ENCODE measurements at regions not wholly inside any gene's neighbourhood (a gene's known extent, or its start where the extent isn't known, plus 50 kb on each side); places are given as distances from the start of the nearest gene placed in this dataset.
"Not testable (repeated sequence)": the region's sequence is repeated elsewhere in the genome, so short reads cannot be mapped to it uniquely, and the experiment has no call there.

GRCh38 chr9:85136507-85136906, 467.0 kb downstream of the NTRK2 start:
- intact Hi-C loops (cut with DNase I) = no loop called here
- DNase-seq (ENCODE audit: low spot score) = no peak

DNA sequence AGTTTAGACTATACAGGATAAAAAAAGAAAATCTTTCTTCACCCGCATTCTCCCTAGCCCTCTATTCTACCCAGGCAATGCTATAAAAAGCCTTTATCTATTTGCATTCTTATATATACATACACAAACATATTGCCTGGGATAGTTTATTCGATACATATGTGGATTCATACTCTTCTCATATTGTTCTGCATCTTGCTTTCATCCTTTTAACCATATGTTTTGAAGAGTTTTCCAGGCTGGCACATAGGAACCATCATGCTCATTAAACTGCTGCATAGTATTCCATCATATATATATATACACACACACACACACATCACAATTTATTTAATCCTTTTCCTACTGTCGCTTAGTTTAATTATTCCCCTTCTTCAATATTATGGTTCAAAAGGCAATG, 461.2 kb downstream of the NTRK2 start:
- DNase-seq (ENCODE audit: low spot score) = no peak
- intact Hi-C loops (cut with DNase I) = no loop called here

DNA sequence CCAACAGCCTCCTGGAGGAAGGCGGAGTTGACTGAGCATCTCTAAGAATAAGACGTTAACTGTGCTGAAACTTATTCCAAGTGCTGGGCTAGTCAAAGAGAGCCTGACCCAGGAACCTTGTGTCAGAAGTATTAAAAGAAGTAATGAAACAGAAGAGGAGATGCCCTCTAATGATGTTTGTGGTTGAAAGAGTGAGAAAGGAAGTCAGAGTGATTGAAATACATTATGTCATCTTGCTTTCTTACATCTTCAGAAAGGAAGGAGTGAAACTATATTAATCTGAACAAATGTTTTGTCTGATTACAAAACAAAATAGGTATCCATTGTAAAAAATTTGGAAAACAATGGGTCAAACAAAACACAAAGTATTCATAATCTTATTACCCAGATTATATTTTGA, 460.7 kb downstream of the NTRK2 start:
- intact Hi-C loops (cut with DNase I) = no loop called here
- DNase-seq (ENCODE audit: low spot score) = no peak

DNA sequence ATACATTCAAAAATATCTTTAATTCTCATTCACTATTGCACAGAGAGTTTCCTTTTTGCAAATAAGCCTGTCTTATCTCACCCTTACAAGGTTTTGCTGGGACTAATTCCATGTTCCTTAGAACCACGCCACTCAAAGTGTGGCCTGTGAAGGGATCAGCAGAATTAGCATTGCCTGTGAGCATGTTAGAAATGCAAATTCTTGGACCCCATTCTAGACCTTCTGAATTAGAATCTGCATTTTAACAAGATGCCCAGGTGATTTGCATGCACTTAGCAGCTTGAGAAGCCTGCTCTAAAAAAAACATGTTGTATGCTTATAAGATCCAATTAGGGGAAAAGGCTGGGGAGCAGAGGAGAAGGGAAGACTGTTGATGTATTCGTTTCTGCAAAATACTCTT, 460.0 kb downstream of the NTRK2 start:
- intact Hi-C loops (cut with DNase I) = no loop called here
- no peak for DNase-seq (ENCODE audit: low spot score)

DNA sequence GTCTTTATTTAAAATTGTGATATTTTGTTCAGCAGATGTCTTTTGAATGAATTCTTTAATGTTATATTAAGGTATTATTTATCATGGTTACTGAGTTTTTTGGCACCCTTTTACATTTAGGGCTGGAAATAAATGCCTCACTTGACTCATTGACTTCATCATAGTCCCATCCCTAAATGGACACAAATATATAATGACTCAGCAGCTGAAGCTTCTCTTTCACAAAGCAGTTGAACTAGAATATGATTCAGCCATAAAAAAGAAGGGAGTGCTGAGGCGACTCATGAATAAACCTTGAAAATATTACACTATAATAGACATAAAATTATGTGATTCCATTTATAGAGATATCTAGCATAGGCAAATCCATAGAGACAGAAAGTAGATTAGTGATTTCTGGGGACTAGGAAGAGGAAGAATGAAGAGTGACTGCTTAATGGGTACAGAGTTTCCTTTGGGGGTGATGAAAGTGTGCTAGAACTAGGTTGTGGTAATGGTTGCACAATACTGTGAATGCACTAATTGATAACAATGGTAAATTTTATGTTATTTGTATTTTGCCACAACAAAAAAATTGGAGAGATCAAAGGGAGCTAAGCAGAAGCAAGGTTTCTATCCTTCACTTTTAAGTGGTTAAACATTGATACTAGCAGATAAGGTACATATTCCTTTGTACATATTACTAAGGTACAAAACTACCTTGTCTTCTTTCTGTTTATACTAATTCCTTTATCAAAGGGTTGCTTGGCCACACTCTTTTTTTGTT, 449.6 kb downstream of the NTRK2 start:
- intact Hi-C loops (cut with DNase I) = no loop called here
- no peak for DNase-seq (ENCODE audit: low spot score)

GRCh38 chr9:85117831-85118230, 448.3 kb downstream of the NTRK2 start:
- DNase-seq (ENCODE audit: low spot score) = no peak
- intact Hi-C loops (cut with DNase I) = no loop called here

- no peak for DNase-seq (ENCODE audit: low spot score)
- intact Hi-C loops (cut with DNase I) = no loop called here
These were observed 445.9 kb downstream of the NTRK2 start for GRCh38 chr9:85115473-85115872.

DNA sequence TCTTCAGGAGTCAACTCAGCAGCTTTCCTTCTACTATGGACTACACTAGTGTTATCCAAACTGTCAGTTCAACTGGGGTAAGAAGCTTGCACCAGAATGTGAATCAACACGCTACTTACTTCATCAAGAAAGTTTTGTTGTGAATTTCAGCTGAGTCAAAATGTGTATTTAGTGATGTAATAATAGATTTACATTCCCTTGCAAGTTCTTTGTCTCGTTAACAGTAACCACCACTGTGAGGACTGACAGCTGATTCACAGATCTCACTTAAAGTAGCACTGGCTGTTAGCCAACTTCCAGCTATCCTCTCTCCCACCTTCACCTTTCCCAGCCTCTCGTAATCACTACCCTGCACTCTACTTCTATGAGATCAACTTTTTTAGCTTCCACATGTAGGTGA, 445.3 kb downstream of the NTRK2 start:
- no peak for DNase-seq (ENCODE audit: low spot score)
- intact Hi-C loops (cut with DNase I) = no loop called here

- DNase-seq (ENCODE audit: low spot score) = no peak
- intact Hi-C loops (cut with DNase I) = no loop called here
These were observed 443.4 kb downstream of the NTRK2 start for GRCh38 chr9:85112933-85113418.

DNA sequence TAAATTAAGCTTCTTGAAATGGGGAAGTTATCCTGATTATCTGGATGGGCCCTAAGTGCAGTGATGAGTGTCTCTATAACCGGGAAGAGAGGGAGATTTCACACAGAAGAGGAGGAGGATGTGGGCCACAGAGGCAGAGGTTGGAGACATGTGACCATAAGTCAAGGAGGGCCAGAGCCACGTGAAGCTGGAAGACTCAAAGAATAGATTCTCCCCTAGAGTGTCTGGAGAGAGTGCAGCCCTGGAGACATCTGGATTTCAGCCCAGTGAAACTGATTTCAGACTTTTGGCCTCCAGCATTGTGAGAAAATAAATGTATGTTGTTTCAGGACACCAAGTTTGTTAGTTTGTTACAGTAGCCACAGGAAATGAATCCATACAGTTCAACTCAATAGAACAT, 442.9 kb downstream of the NTRK2 start:
- DNase-seq (ENCODE audit: low spot score) = no peak
- intact Hi-C loops (cut with DNase I) = no loop called here

DNA sequence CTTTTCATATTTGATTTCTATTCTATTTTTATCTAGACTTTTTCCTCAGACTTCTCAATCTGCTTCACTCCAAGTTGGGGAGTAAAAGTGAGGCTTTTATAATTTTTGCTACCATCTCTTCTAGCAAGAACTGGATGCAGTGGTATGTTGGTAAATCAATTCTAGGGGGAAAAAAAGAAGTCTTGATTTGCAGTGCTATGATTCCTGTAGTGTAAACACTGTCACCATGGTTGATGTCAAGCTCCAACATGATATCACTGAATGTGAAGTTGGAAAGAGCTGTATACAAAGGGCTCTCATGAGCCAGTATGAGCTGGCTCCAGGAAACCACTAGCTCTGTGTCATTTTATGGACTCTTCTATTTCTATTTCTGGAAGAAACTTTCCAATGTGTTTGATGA, 439.2 kb downstream of the NTRK2 start:
- DNase-seq (ENCODE audit: low spot score) = no peak
- intact Hi-C loops (cut with DNase I) = no loop called here

DNA sequence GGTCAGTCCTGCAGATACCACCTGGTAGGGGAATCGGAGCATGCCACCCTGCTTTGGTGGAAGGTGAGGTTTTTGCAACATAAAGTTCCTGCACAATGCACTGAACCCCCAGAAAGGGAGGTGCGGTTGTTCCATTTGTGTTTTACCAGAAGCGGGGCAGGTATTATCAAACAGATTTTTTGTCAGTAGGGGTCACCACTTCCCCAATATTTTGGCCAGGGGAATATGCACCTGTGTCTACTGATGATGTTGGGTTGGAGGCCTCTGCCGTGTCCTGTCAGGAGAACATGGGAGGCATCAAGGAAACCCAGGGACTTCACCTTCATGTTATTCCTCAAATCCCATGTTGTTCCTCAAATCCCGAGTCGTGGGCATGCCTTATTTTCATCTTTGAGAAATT, 438.7 kb downstream of the NTRK2 start:
- intact Hi-C loops (cut with DNase I) = no loop called here
- DNase-seq (ENCODE audit: low spot score) = no peak

GRCh38 chr9:85089188-85089969, 419.9 kb downstream of the NTRK2 start:
- DNase-seq (ENCODE audit: low spot score) = no peak
- intact Hi-C loops (cut with DNase I) = no loop called here

GRCh38 chr9:85081963-85082362, 412.4 kb downstream of the NTRK2 start:
- intact Hi-C loops (cut with DNase I) = no loop called here
- no peak for DNase-seq (ENCODE audit: low spot score)

DNA sequence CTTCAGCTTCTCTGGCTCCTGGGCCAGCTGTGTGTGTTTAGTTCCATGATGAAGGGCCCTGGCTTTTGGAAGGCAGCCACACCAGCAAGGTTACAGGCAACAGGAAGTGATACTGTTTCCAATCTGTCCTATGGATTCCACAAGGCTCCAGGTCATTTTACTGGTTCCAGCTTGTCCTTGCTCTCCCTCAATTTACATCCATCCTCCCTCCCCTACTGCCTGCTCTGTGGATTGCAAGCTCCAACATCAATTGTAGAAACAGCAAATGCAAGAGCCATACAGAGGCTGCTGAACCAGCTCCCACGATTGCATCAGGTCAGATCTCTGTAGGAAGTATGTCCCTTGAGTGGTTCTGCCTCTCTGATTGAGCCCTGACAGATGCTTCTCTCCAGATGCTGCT, 409.8 kb downstream of the NTRK2 start:
- intact Hi-C loops (cut with DNase I) = loop anchor here in 1 of 2 donors (5.0 kb wide), 1 partner anchor 803 kb away; no protein-coding TSS in a partner anchor

DNA sequence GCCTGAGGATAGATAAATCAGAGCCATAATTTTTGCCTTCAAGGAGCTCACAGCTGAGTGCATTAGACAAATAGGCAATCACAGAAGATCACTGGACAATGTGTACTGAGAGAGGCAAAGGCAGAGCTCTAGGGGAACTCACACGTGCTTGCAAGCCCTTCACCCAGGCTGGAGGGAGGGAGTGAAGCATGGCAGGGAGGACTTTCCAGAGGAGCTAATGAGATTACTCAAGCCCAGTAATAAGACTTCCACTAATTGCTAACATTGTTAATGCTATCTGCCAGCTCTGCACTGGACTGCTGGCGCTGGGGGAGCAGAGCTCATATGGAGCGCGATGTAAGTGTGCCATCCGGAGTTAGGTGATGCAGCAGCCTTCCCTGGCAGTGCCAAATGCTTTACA, 408.4 kb downstream of the NTRK2 start:
- no peak for DNase-seq (ENCODE audit: low spot score)
- intact Hi-C loops (cut with DNase I) = loop anchor here in 1 of 2 donors (5.0 kb wide), 1 partner anchor 804 kb away; no protein-coding TSS in a partner anchor

More for the DNA sequence above, 409.8 kb downstream of the NTRK2 start:
- DNase-seq (ENCODE audit: low spot score) = no peak

DNA sequence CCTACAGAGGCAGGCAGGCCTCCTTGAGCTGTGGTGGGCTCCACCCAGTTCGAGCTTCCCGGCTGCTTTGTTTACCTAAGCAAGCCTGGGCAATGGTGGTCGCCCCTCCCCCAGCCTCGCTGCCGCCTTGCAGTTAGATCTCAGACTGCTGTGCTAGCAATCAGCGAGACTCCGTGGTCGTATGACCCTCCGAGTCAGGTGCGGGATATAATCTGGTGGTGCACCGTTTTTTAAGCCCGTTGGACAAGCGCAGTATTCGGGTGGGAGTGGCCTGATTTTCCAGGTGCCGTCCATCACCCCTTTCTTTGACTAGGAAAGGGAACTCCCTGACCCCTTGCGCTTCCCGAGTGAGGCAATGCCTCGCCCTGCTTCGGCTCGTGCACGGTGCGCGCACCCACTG, 407.6 kb downstream of the NTRK2 start:
- intact Hi-C loops (cut with DNase I) = loop anchor here in 1 of 2 donors (5.0 kb wide), 1 partner anchor 805 kb away; no protein-coding TSS in a partner anchor
- not testable (repeated sequence) for DNase-seq (ENCODE audit: low spot score)
